HG02885 (cell line): ENCODE measurements at regions not wholly inside any gene's neighbourhood (a gene's known extent, or its start where the extent isn't known, plus 50 kb on each side); places are given as distances from the start of the nearest gene placed in this dataset.
A peak's percentile ranks its signal among the peaks of the same experiment; 100 is the strongest.

Source experiments
- ATAC-seq: cut with Tn5 transposase; IDR thresholded peaks from one replicate; pipeline ENCODE4 v1.9.1; 2021; ENCODE audit warnings: mild to moderate bottlenecking; ENCODE audit not compliant: unreplicated experiment, poor library complexity

DNA sequence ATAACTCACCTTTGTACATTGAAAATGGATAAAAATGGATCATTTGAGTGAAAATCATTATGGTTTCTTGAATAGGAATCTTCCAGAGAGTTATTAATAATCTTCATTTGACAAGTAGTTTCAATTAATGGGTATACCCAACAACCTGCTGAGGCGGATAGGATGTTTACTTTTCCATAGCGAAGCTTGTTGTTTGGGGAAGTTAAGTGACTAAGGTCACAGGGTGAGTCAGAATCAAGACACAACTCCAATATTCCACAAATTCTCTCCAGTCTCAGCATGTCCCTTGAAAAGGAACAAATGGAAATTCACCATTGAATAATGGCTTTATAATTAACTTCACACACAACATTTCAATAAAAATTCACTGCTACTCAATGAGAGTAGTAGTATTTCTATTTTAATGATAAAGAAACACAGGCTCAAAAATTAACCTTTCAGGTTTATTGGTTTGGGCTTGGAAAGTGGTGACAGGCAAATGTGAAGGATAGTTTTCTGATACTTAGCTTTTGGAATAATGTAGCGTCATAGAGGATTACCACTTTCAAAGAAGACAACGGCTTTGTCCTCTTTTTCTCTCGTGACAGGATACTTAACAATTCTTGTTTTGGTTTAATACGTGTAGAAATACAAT is 211.3 kb downstream of the GPD2 start:
- no peak for ATAC-seq

- ATAC-seq: no peak
Observed at GRCh38 chr2:156648522-156648921, 212.3 kb downstream of the GPD2 start.

DNA sequence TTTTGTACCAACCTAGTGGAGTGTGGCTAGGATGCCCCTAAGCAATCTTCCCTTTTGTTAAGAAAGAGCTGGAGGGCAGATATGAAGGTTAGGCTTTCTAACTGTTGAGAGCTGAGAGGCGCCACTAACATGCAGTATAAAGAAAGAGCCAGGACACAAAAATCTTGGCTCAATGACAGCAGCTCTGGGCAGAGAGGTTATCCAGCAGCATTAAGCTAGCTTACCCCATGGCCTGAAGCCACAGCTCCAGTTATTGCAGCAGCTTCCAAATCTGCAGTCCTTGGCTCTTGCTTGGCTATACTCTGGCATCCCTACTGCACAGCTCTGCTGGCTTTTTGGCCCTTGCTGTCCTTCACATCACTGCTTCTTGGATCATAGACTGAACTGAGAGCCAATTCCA is 213.4 kb downstream of the GPD2 start:
- ATAC-seq: no peak

- no peak for ATAC-seq
Observed at GRCh38 chr2:156652691-156653090, 216.5 kb downstream of the GPD2 start.

DNA sequence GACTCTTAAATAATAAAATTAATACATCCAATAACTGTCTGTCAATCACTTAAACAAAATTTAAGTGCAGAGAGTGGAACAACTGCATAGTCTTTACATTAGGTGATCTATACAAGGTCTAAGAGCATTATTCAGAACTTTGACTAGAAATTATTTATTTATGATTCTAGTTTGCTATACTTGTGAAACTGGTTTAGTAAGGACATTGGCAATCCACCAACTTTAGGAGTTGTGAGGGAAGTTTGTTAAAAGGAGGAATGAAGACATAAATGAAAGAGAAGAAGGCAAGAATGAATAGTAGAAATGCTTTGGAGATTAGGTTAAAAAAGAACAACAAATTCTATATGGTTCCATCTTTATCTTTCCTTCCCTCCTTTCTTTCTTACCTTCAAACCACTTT is 217.5 kb downstream of the GPD2 start:
- no peak for ATAC-seq

DNA sequence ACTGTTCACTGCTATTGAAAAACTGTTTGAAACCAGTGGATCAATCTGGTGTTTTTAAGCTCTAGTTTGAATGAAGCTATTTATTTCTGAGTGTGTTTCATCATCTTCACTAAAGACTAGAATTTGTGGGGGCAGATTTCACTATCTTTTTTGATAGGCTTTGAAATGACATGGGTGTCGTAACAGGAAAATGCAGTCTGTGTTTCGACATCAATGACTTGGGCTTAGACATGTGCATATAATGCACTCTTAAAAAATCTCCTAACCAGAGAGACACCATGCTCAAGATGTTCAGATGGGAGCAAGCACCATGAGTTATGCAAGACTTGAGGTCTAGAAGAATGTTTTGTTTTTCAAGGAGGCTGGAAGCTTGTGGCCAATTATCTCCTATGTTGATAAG is 221.6 kb downstream of the GPD2 start:
- no peak for ATAC-seq

- ATAC-seq: no peak
Observed at GRCh38 chr2:156659694-156660093, 223.5 kb downstream of the GPD2 start.

- ATAC-seq: peak; percentile 76
Observed at GRCh38 chr2:156663757-156664409, 227.7 kb downstream of the GPD2 start.

DNA sequence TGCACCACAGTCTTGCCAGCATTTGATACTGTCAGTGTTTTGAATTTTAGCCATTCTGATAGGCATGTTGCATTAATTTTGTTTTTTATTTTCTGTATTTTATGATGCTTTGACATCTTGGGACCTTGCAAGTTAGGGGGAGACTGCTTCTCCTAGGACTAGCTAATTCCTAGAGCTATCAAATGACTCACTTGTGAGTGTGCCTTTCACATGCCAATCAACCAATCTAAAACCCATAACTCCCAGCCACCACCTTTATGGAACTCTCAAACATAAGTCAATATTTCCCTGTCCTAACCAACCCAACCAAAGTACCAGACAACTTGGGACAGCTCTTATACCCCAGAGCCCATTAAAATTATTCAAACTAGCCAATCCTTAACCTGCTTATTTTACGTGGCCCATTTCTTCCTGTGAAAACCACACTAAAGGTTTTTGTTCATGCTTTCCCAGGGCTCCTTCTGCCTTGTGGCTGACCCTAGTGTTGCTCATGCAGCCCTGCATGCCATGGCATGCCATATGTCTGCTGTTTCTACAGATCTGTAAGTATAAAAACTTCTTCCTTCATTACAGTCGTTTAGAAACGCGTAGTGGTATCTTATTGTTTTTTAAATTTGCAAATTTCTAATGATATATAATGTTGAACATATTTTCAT is 230.1 kb downstream of the GPD2 start:
- ATAC-seq: no peak

- ATAC-seq: no peak
Observed at GRCh38 chr2:156670104-156670503, 233.9 kb downstream of the GPD2 start.

- ATAC-seq: no peak
Observed at GRCh38 chr2:156671706-156672361, 235.7 kb downstream of the GPD2 start.

DNA sequence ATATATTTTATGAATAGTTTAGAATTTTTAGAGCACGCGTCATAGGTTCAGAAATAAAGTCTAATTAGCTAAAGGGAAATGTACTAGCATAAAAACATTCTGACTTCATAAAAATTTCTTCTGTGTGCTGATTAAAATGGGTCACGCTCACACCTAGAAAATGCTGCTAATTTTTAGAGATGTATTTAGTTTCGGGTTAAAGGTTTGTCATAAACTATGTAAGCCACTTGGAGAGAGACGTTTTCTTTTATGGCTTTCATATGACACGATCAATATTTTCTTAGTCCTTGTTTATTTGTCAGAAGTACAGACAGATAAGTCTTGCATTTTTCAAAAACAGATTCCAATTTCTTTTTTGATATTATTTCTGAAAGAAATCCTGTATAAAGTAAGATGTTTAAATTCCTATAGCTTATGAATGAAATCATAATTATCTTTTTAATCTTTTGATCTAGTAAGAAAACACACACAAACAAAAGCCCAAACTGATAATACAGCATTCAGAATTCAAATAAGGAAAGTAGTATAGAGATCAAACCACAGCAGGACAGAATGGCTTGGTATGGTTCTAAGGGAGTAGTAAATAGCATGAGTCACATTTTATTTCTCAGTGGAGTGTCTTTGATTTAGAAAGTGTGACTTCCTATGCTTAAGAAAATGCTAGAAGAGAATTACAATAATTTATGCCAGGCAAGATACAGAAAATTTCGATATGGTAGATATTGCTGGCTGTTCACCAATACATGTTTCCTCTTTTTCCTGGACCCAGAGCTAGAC is 236.6 kb downstream of the GPD2 start:
- no peak for ATAC-seq

DNA sequence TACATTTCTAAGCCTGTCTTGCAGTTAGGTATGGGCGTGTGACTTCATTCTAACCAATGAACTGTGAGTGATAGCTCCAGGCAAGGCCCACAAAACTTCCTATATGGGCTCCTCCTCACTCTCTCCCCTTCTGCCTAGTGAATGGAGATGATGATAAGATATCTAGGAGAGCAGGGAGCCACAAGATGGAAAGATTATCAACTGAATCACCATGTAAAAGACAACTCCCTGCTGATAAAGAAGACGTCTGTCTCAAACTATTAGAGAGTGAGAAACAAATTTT is 237.1 kb downstream of the GPD2 start:
- no peak for ATAC-seq

GRCh38 chr2:156673981-156674380 is 237.8 kb downstream of the GPD2 start:
- no peak for ATAC-seq

DNA sequence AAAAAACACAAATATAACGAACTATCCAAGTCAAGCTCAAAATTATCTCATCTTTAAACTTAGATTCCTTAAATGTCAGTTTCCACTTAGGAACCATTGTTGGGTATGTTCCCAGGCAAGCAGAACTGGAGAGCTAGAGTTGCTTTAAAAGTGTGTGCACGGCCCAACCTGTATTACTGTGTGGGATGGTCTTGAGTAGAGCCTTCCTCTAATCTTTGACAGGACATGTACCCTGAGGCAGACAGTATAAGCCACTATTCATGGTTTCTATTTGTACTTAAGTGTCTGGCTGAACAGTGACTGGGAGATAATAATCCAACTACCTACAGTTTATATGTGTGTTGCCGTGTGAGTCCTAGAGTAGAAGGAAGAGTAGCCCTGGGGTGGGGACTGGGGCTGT is 239.7 kb downstream of the GPD2 start:
- no peak for ATAC-seq

- no peak for ATAC-seq
Observed at GRCh38 chr2:156679820-156680219, 243.6 kb downstream of the GPD2 start.

GRCh38 chr2:156680266-156680665 is 244.1 kb downstream of the GPD2 start:
- no peak for ATAC-seq

GRCh38 chr2:156687126-156687525 is 250.9 kb downstream of the GPD2 start:
- ATAC-seq: no peak

DNA sequence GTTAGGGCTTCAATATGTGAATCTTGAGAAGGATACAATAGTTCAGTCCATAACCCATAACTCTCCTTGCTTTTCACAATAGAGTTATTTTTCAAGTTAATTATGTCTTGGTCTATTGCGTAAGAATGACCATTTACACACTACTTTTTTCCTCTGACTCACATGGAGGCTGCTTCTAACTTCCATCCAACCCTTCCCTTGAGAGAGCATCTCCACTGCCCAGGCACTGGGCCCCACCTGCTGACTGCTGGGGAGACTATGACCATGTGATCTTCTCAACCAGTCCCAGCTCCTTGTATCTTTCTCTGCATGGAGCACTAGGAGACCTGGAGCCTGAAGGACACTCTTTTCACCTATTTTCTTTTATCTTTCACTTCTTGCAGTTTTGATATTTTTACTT is 251.5 kb downstream of the GPD2 start:
- no peak for ATAC-seq

GRCh38 chr2:156689939-156690338 is 253.8 kb downstream of the GPD2 start:
- no peak for ATAC-seq

DNA sequence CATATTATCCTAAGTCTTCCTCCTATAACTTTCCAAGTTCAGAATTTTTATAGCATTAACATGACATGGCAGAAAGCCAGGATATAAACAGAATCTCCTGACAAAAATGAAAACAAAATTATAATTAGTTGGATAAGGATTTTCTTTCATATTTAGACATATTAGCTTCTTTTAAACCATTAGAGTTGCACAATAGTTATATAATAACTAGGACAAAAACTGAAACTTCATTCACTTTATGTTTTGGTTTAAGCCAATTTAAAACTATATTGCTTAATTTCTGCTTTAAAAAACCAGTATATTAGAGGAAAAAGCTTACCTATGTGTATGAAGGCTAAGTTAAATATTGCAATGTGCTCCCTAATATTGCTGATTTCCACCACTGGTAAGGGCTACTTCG is 254.8 kb downstream of the GPD2 start:
- no peak for ATAC-seq
